H1 (cell line): ENCODE measurements at regions not wholly inside any gene's neighbourhood (a gene's known extent, or its start where the extent isn't known, plus 50 kb on each side); places are given as distances from the start of the nearest gene placed in this dataset.

Experiments
- CTCF ChIA-PET: fragments of 300-600 bp; sonication (Branson Sonifier 250); formaldehyde crosslinking; loops from one replicate; lab custom pipeline; 2021; ENCODE audit not compliant: partially characterized antibody; lab: Charles Lee
- POLR2A ChIA-PET: fragments of 300-600 bp; sonication (Branson Sonifier 250); formaldehyde crosslinking; loops from one replicate; lab custom pipeline; 2021; ENCODE audit warnings: inconsistent platforms; ENCODE audit not compliant: partially characterized antibody; lab: Charles Lee
- DNase-seq, 2 experiments: peaks; one replicate each; pipeline versions ENCODE4 v3.0.0 to v3.0.0-alpha.2; 2010 to 2022; ENCODE audit warnings: low spot score in 2 of 2, low read depth in 1 of 2, mixed read lengths in 1 of 2
- FAIRE-seq: peaks from 2 replicates; lab custom pipeline; 2011; peaks lifted over from hg19 to GRCh38; lab: Jason Lieb, UNC
- H2AFZ ChIP-seq: 2 replicates; pipeline ENCODE4 v1.8.1; 2012; ENCODE audit warnings: low read length, inconsistent platforms
- H2AK5ac ChIP-seq: 2 replicates; pipeline ENCODE4 v1.6.1; 2013; ENCODE audit warnings: low read depth, low read length
- H2BK120ac ChIP-seq: replicated peaks from 2 replicates; pipeline ENCODE3; 2013; ENCODE audit warnings: low read depth, low read length, inconsistent platforms
- H2BK12ac ChIP-seq: 2 replicates; pipeline ENCODE4 v1.6.1; 2013; ENCODE audit warnings: low read depth, low read length
- H2BK15ac ChIP-seq: 2 replicates; pipeline ENCODE4 v1.6.1; 2013; ENCODE audit warnings: low read length
- H2BK20ac ChIP-seq: 2 replicates; pipeline ENCODE4 v1.6.1; 2013; ENCODE audit warnings: low read length
- H2BK5ac ChIP-seq: 2 replicates; pipeline ENCODE4 v1.6.1; 2013; ENCODE audit warnings: low read depth, low read length
- H3K14ac ChIP-seq: 2 replicates; pipeline ENCODE4 v1.6.1; 2013; ENCODE audit warnings: inconsistent platforms; ENCODE audit not compliant: insufficient read length
- H3K18ac ChIP-seq: 2 replicates; pipeline ENCODE4 v1.6.1; 2013; ENCODE audit warnings: low read length; ENCODE audit errors: extremely low read depth
- H3K23ac ChIP-seq: 2 replicates; pipeline ENCODE4 v1.6.1; 2013; ENCODE audit warnings: inconsistent platforms; ENCODE audit not compliant: insufficient read length
- H3K23me2 ChIP-seq: 2 replicates; pipeline ENCODE4 v1.6.1; 2013; ENCODE audit warnings: low read depth, low read length
- H3K27ac ChIP-seq: 2 replicates; pipeline ENCODE4 v1.6.1; 2011; ENCODE audit warnings: low read depth, low read length, inconsistent platforms
- H3K27me3 ChIP-seq, 4 experiments: replicated peaks in 1 of 4; 1 replicate in 1 of 4; 2 replicates in 3 of 4; pipeline versions ENCODE4 v1.6.1 to v1.8.1; 2011 to 2013; ENCODE audit warnings: low read length in 3 of 4, mild to moderate bottlenecking in 3 of 4, inconsistent platforms in 2 of 4, mixed read lengths in 2 of 4, moderate library complexity in 1 of 4; ENCODE audit not compliant: control insufficient read depth in 3 of 4, insufficient read depth in 3 of 4; ENCODE audit errors: extremely low read depth in 1 of 4
- H3K36me3 ChIP-seq, 4 experiments: 2 replicates each; pipeline versions ENCODE4 v1.6.1 to v1.8.1; 2011 to 2013; ENCODE audit warnings: mild to moderate bottlenecking in 4 of 4, low read length in 3 of 4, moderate library complexity in 2 of 4, control low read depth in 1 of 4, inconsistent platforms in 1 of 4; ENCODE audit not compliant: insufficient read depth in 4 of 4, control insufficient read depth in 2 of 4
- H3K4ac ChIP-seq: replicated peaks from 2 replicates; pipeline ENCODE3; 2013; ENCODE audit warnings: low read length, low read depth, mixed read lengths, inconsistent platforms; ENCODE audit not compliant: insufficient read length
- H3K4me1 ChIP-seq, 4 experiments: replicated peaks in 1 of 4; 1 replicate in 1 of 4; 2 replicates in 3 of 4; pipeline versions ENCODE4 v1.6.1 to v1.8.1; 2011 to 2013; ENCODE audit warnings: low read length in 3 of 4, inconsistent platforms in 2 of 4, mixed read lengths in 1 of 4; ENCODE audit not compliant: insufficient read depth in 4 of 4, control insufficient read depth in 3 of 4
- H3K4me2 ChIP-seq, 2 experiments: 2 replicates each; pipeline versions ENCODE4 v1.6.1 to v1.8.1; 2011 to 2013; ENCODE audit warnings: low read depth in 2 of 2, low read length in 2 of 2, control low read depth in 1 of 2, inconsistent platforms in 1 of 2, mild to moderate bottlenecking in 1 of 2; ENCODE audit not compliant: insufficient read depth in 1 of 2
- H3K4me3 ChIP-seq, 4 experiments: fragments of 200-600, 300-600 bp in 1 of 4; sonication (generic), shearing (Covaris generic), sonication (Bioruptor Twin) in 1 of 4; 2 replicates each; pipeline versions ENCODE4 v1.5.1 to v1.8.1; 2011 to 2016; ENCODE audit warnings: low read length in 4 of 4, low read depth in 3 of 4, control low read depth in 2 of 4, inconsistent platforms in 2 of 4, mild to moderate bottlenecking in 2 of 4, mixed read lengths in 1 of 4, moderate library complexity in 1 of 4; ENCODE audit not compliant: insufficient read depth in 2 of 4; ENCODE audit errors: extremely low read depth in 1 of 4
- H3K56ac ChIP-seq: replicated peaks from 2 replicates; pipeline ENCODE3; 2013; ENCODE audit warnings: low read depth, mild to moderate bottlenecking, mixed read lengths, low read length, inconsistent platforms; ENCODE audit not compliant: insufficient read length
- H3K79me1 ChIP-seq: 2 replicates; pipeline ENCODE4 v1.6.1; 2013; ENCODE audit warnings: low read depth, low read length, control low read depth
- H3K79me2 ChIP-seq, 2 experiments: 2 replicates each; pipeline versions ENCODE4 v1.6.1 to v1.8.1; 2012 to 2013; ENCODE audit warnings: low read length in 2 of 2, mild to moderate bottlenecking in 2 of 2, inconsistent platforms in 1 of 2; ENCODE audit not compliant: insufficient read depth in 2 of 2, control insufficient read depth in 1 of 2
- H3K9ac ChIP-seq, 4 experiments: replicated peaks in 1 of 4; 1 replicate in 1 of 4; 2 replicates in 3 of 4; pipeline versions ENCODE4 v1.6.1 to v1.8.1; 2011 to 2013; ENCODE audit warnings: low read depth in 3 of 4, low read length in 3 of 4, control low read depth in 2 of 4, mild to moderate bottlenecking in 2 of 4, moderate library complexity in 2 of 4, inconsistent platforms in 1 of 4; ENCODE audit errors: extremely low read depth in 1 of 4
- H3K9me3 ChIP-seq, 2 experiments: 2 replicates each; pipeline versions ENCODE4 v1.6.1 to v1.8.1; 2012 to 2013; ENCODE audit warnings: mild to moderate bottlenecking in 2 of 2, moderate library complexity in 2 of 2, control low read depth in 1 of 2, inconsistent platforms in 1 of 2, low read depth in 1 of 2, low read length in 1 of 2, mixed read lengths in 1 of 2; ENCODE audit not compliant: insufficient read depth in 2 of 2
- H4K20me1 ChIP-seq, 2 experiments: replicated peaks in 1 of 2; 2 replicates each; pipeline versions ENCODE3 to v1.8.1; 2011 to 2013; ENCODE audit warnings: inconsistent platforms in 2 of 2, low read length in 2 of 2, mild to moderate bottlenecking in 1 of 2; ENCODE audit not compliant: insufficient read depth in 2 of 2, control insufficient read depth in 1 of 2
- H4K5ac ChIP-seq: 2 replicates; pipeline ENCODE4 v1.6.1; 2013; ENCODE audit warnings: low read length, low read depth, mixed read lengths, inconsistent platforms; ENCODE audit not compliant: insufficient read length
- H4K8ac ChIP-seq: 2 replicates; pipeline ENCODE4 v1.8.0; 2013; ENCODE audit warnings: mild to moderate bottlenecking, moderate library complexity, low read length, inconsistent platforms; ENCODE audit not compliant: insufficient read depth; ENCODE audit errors: extremely low read depth
- H4K91ac ChIP-seq: replicated peaks from 2 replicates; pipeline ENCODE3; 2013; ENCODE audit warnings: low read length, mixed read lengths, inconsistent platforms; ENCODE audit not compliant: insufficient read length
- CHD1 ChIP-seq: IDR thresholded peaks from 2 replicates; pipeline ENCODE4 v1.6.1; 2012; ENCODE audit warnings: low read depth, low read length, improper control_type of control experiment
- POLR2A ChIP-seq, 2 experiments: IDR thresholded peaks; 1 replicate in 1 of 2; 2 replicates in 1 of 2; pipeline ENCODE4 v1.6.1; 2011; ENCODE audit warnings: low read depth in 2 of 2, low read length in 2 of 2, mild to moderate bottlenecking in 2 of 2; ENCODE audit errors: control extremely low read depth in 1 of 2
- RAD21 ChIP-seq, 2 experiments: IDR thresholded peaks in 1 of 2; conservative IDR thresholded peaks in 1 of 2; 2 replicates each; pipeline ENCODE4 v1.6.1; 2011; ENCODE audit warnings: low read depth in 2 of 2, low read length in 2 of 2, improper control_type of control experiment in 1 of 2, inconsistent platforms in 1 of 2, mild to moderate bottlenecking in 1 of 2, moderate library complexity in 1 of 2
- SP1 ChIP-seq: IDR thresholded peaks from 2 replicates; pipeline ENCODE4 v1.6.1; 2011; ENCODE audit warnings: low read depth, low read length
- WGBS, 2 experiments: shearing (Covaris generic) in 1 of 2; methylation state at CpG; one replicate each; pipeline versions ENCODE4 v1.1.6 to v1.1.7; 2013 to 2015; ENCODE audit warnings: low lambda C conversion rate in 2 of 2, mixed read lengths in 2 of 2, inconsistent platforms in 1 of 2, low coverage in 1 of 2, missing lambda C conversion rate in 1 of 2; ENCODE audit not compliant: insufficient replicate concordance in 2 of 2, insufficient coverage in 1 of 2, insufficient read length in 1 of 2; ENCODE audit errors: extremely low coverage in 1 of 2, missing lambda C conversion rate in 1 of 2; 5-methylcytosine and 5-hydroxymethylcytosine counted together

- H3K9me3 ChIP-seq = peaks cover 65 to 68% of the 10 kb centered on the region in 2 experiments
- H3K27me3 ChIP-seq = no peaks in the 10 kb centered on the region
- FAIRE-seq (no peak), DNase-seq (no peak)
- no peak overlapping the region for H3K14ac ChIP-seq
- H2AK5ac ChIP-seq = no peak overlapping the region
- POLR2A ChIA-PET = no interaction called here
- H3K9ac ChIP-seq = no peak overlapping the region
- no peaks in the 10 kb centered on the region for H3K79me1 ChIP-seq
- no peak overlapping the region for H2BK120ac ChIP-seq
- H3K23ac ChIP-seq = no peak overlapping the region
- H3K4me3 ChIP-seq = no peak overlapping the region
- H3K23me2 ChIP-seq = no peaks in the 10 kb centered on the region
- H3K4me1 ChIP-seq = no peaks in the 10 kb centered on the region
- H2AFZ ChIP-seq = no peak overlapping the region
- no peak overlapping the region for H2BK15ac ChIP-seq
- H3K27ac ChIP-seq = no peak overlapping the region
- no peak overlapping the region for H3K4ac ChIP-seq
- H3K36me3 ChIP-seq = no peaks in the 10 kb centered on the region
- CTCF ChIA-PET = no interaction called here
- H3K18ac ChIP-seq = no peak overlapping the region
- H4K5ac ChIP-seq = no peak overlapping the region
- no peak overlapping the region for H4K8ac ChIP-seq
- H3K56ac ChIP-seq = no peak overlapping the region
- no peaks in the 10 kb centered on the region for H4K20me1 ChIP-seq
- WGBS, 2 experiments = 83% methylated on average over 9 of the region's 9 CpGs; no CpG with 5 or more reads in 1 of the 2 experiments
- no peak overlapping the region for H3K4me2 ChIP-seq
- no peaks in the 10 kb centered on the region for H3K79me2 ChIP-seq
- no peak overlapping the region for H2BK5ac ChIP-seq
- no peak overlapping the region for H2BK12ac ChIP-seq
- no peak overlapping the region for H4K91ac ChIP-seq
- no peak overlapping the region for H2BK20ac ChIP-seq
- no peak for TF ChIP-seq SP1
- no peak for TF ChIP-seq CHD1
- no peak for TF ChIP-seq POLR2A (IDR thresholded peaks at IDR 0.05; ENCODE audit: control extremely low read depth in 1 of 2, low read depth in 2 of 2, low read length in 2 of 2)
- TF ChIP-seq RAD21 (IDR thresholded peaks at IDR 0.05 in 1 of 2, conservative IDR thresholded peaks at IDR 0.05 in 1 of 2; ENCODE audit: low read depth in 2 of 2, low read length in 2 of 2) = no peak
These were observed 383.2 kb downstream of the SOCS6 start for GRCh38 chr18:70671889-70672565.
